ENCODE measurements at regions not wholly inside any gene's neighbourhood (a gene's known extent, or its start where the extent isn't known, plus 50 kb on each side); places are given as distances from the start of the nearest gene placed in this dataset.

DNA sequence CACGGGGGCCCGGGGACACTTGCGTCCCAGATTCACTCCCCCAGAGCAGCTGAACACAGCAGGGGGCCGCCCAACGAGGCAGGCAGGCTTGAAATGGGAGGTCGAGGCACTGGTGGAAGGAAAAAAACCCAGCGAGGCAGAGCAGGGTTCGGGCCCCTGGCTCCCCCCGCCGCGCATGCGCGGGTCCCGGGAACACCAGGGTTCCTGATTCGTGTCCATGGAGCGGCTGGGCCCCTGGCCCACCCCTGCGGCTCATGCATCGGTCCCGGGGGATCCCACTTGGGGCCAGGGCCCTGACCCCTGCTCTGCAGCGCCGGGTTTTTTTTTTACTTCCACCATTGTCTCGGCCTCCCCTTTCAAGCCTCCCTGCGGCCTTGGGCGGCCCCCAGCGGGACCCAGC lies 321.5 kb downstream of the ALG10 start:
- no peak for DNase-seq (ENCODE audit: low read depth, low spot score)

DNA sequence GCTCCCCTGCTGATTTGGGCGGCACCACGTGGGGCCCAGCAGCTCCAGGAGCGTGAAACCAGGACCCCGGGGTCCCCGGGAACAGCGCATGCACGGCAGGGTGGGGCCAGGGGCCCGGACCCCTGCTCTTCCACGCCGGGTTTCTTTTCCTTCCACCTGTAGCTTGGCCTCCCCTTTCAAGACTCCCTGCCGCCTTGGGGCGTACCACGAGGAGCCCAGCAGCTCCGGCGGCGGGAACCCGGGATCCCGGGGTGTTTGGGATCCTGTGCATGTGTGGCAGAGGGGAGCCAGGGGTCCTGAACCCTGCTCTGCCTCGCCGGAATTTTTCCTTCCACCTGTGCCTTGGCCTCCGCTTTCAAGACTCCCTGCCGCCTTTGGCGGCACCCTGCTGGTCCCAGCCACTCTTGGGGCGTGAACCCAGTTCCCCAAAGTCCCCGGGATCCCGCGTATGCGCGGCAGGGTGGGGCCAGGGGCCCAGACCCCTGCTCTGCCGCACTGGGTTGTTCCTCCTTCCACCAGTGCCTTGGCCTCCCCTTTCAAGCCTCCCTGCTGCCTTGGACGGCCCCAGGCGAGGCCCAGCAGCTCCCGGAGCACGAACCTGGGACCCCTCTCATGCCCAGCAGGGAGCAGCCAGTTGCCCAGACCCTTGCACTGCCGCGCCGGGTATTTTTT lies 322.7 kb downstream of the ALG10 start:
- no peak for DNase-seq (ENCODE audit: low read depth, low spot score)

DNA sequence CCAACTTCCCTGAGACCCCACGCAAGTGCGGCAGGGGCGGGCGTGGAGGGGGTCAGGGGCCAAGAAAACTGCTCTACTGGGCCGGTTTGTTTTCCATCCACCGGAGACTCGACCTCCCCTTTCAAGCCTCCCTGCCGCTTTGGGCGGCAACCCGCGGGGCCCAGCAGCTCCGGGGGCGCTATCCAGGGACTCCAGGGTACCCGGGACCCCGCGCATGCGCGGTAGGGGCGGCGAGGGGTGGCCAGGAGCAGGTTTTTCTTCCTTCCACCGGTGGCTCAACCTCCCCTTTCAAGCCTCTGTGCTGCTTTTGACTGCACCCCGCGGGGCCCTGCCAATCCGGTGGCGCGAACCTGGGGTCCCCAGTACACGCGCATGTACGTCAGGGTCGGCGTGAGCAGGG lies 323.5 kb downstream of the ALG10 start:
- no peak for DNase-seq (ENCODE audit: low read depth, low spot score)

DNA sequence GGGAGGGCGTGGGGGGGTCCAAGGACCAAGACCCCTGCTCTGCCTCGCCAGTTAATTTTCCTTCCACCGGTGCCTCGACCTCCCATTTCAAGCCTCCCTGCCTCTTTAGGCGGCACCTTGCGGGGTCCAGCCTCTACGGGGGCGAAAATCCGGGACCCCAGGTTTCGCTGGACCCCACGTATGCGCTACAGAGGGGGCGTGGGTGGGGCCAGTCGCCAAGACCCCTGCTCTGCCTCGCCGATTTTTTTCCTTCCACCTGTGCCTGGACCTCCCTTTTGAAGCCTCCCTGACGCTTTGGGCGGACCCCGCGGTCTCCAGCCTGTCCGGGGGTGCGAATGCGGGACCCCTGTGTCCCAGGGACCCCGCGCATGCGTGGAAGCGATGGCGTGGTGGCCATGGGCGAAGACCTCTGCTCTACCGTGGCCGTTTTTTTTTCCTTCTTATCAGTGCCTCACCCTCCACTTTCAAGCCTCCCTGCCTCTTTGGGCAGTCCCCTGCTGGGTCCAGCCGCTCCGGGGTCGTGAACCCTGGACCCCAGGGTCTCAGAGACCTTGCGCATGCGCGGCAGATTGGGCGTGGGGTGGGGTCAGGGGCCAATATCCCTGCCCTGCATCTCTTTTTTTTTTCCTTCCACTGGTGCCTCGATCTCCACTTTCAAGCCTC lies 324.2 kb downstream of the ALG10 start:
- DNase-seq (ENCODE audit: low read depth, low spot score) = no peak

DNA sequence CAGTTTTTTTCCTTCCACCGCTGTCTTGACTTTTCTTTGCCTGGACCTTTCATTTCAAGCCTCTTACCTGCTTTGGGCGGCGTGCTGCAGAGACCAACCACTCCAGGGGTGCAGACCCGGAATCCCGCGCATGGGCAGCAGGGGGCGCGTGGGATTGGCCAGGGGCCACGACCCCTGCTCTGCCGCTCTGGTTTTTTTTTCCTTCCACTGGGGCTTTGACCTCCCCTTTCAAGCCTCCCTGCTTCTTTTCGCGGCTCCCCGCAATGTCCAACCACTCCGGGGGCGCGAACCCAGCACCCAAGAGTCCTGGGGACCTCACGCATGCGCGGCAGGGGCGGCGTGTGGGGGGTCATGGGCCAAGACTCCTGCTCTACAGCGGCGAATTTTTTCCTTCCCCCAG lies 325.1 kb downstream of the ALG10 start:
- DNase-seq (ENCODE audit: low read depth, low spot score) = no peak

DNA sequence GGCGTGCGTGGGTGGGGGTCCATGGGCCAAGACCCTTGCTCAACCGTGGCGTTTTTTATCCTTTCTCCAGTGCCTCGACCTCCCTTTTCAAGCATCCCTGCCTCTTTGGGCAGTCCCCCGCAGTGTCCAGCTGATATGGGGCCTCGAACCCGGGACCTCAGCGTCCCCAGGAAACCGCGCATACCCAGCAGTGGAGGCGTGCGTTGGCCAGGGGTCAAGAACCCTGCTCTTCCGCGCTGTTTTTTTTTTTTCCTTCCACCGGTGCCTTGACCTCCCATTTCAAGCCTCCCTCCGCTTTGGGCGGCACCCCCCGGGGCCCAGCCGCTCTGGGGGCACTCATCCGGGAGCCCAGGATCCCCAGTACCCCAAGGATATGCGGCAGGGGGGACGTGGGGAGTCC lies 325.8 kb downstream of the ALG10 start:
- DNase-seq (ENCODE audit: low read depth, low spot score) = no peak

DNA sequence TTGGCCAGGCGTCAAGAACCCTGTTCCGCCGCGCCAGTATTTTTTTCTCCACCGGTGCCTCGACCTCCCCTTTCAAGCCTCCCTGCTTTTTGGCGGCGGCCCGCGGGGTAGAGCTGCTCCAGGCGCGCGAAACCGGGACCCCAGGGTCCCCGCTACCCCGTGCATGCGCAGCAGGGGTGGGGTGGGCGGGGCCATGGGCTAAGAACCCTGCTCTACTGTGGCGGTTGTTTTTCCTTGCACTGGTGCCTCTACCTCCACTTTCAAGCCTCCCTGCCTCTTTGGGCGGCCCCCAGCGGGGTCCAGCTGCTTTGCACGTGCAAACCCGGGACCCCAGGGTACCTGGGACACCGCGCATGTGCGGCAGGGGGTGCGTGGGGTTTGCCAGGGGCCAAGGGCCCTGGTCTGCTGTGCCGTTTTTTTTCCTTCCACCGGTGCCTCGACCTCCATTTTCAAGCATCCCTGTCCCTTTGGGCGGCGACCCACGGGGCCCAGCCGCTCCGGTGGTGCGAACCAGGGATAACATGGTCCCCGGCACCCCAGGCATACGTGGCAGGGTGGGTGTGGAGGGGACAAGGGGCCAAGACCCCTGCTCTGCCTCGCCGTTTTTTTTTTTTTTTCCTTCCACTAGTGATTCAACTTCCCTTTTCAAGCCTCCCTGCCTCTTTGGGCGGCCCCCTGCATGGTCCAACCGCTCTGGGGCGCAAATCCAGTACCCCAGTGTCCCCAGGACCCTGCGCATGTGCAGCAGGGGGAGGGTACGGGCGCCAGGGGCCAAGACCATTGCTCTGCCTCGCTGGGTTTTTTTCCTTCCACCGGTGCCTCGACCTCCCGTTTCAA lies 326.8 kb downstream of the ALG10 start:
- no peak for DNase-seq (ENCODE audit: low read depth, low spot score)

DNA sequence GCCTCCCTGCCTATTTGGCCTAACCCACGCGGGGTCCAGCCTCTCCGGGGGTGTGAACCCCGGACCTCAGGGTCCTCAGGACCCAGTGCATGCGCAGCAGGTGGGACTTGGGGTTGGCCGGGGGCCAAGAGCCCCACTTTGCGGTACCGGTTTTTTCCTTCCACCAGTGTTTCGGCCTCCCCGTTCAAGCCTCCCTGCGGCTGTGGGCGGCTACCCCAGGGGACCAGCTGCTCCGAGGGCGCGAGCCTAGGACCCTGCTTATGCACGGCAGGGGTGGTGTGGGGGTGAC lies 327.3 kb downstream of the ALG10 start:
- DNase-seq (ENCODE audit: low read depth, low spot score) = no peak

DNA sequence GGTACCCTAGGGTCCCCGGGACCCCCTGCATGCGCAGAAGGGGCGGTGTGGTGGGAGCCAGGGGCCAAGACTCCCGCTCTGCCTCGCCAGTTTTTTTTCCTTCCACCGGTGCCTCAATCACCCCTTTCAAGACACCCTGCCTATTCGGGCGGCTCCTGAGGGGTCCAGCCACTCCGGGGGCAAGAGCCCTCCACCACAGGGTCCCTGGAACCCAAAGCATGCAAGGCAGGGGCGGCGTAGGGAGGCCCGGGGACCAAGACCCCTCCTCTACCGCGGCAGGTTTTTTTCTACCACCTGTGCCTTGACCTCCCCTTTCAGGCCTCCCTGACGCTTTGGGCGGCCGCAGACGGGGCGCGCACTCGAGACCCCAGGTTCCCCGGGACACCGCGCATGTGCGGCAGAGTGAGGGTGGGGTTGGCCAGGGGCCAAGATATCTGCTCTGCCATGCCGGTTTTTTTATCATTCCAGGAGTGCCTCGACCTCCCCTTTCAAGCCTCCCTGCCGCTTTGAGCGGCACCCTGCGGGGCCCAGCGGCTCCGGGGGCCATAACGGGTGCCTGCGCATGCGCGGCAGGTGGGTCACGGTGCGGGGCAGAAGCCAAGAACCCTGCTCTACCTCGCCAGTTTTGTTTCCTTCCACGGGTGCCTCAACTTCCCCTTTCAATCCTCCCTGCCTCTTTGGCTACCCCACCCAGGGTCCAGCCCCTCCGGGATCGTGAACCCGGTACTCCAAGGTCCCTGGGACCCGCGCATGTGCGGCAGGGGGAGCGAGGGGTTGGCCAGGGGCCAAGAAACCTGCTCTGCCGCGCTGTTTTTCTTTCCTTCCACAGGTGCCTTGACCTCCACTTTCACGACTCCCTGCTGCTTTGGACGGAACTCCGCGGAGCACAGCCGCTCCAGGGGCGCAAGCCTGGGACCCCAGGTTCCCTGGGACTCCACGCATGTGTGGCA lies 328.1 kb downstream of the ALG10 start:
- DNase-seq (ENCODE audit: low read depth, low spot score) = no peak

DNA sequence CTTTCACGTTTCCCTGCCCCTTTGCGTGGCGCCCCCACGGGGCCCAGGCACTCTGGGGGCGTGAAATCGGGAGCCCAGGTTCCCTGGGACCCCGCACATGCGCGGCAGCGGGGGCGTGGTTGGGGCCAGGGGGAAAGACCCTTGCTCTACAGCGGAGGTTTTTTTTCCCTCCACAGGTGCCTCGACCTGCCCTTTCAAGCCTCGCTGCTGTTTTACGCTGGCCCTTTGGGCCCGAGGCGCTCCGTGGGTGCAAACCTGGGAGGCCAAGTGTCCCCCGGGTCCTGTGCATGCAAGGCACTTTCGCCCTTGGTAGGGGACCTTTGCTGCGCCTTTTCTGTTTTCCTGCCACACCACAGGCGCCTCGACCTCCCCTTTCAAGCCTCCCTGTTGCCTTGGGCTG lies 329.8 kb downstream of the ALG10 start:
- DNase-seq (ENCODE audit: low read depth, low spot score) = no peak

DNA sequence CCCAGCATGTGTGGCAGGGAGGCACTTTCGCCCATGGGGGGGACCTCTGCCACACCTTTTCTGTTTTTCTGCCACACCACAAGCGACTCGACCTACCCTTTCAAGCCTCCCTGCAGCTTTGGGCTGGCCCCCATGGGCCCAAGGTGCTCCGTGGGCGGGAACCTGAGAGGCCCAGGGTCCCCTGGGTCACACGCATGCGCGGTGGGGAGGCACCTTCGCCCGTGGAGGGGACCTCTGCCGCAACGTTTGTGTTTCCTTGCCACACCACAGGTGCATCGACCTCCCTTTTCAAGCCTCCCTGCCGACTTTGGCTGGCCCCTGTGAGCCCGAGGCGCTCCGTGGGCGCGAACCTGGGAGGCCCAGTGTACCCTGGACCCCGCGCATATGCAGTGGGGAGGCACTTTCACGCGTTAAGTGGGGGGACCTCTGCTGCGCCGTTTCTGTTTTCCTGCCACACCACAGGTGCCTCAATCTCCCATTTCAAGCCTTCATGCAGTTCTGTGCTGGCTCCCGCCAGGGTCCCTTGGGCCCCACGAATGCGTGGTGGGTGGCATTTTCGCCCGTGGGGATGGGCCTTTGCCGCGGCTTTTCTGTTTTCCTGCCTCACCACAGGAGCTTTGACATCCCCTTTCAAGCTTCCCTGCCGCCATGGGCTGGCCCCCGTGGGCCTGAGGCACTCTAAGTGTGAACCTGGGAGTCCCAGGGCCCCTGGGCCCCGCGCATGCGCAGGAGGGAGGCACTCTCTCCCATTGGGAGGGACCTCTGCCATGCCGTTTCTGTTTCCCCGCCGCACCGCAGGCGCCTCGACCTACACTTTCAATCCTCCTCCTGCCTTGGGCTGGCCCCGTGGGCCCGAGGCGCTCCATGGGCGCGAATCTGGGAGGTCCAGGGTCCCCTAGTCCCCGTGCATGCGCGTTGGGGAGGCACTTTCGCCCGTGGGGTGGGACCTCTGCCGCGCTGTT lies 332.2 kb downstream of the ALG10 start:
- DNase-seq (ENCODE audit: low read depth, low spot score) = no peak

DNA sequence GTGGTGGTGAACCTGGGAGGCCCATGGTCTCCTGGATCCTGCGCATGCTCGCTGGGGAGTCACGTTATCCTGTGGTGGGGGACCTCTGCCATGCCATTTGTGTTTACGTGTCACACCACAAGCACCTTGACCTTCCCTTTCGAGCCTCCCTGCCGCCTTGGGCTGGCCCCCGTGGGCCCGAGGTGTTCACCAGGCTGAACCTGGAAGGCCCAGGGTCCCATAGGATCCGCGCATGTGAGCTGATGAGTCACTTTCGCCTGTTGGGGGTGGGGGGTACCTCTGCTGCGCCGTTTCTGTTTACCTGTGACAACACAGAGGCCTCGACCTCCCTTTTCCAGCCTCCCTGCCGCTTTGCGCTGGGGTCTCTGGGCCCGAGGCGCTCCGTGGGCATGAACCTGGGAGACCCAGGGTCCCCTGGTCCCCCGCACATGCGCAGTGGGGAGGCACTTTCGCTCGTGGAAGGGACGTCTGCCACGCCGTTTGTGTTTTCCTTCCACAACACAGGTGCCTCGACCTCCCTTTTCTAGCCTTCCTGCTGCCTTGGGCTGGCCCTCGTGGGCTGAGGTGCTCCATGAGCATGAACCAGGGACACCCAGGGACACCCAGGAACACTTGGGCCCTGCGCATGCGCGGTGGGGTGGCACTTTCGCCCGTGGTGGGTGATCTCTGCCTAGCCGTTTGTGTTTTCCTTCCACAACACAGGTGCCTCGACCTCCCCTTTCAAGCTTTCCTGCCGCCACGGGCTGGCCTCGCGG lies 334.1 kb downstream of the ALG10 start:
- no peak for DNase-seq (ENCODE audit: low read depth, low spot score)

DNA sequence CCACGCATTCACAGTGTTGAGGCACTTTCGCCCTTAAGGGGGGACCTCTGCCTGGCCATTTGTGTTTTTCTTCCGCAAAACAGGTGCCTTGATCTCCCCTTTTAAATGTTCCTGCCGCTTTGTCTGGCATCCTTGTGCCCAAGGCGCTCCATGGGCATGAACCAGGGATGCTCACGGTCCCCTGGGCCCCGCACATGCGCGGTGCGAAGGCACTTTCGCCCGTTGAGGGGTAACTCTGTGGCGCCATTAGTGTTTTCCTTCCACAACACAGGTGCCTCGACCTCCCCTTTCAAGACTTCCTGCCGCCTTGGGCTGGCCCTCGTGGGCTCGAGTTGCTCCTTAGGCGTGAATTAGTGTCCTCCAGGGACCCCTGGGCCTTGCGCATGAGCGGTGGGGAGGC lies 335.5 kb downstream of the ALG10 start:
- DNase-seq (ENCODE audit: low read depth, low spot score) = no peak

DNA sequence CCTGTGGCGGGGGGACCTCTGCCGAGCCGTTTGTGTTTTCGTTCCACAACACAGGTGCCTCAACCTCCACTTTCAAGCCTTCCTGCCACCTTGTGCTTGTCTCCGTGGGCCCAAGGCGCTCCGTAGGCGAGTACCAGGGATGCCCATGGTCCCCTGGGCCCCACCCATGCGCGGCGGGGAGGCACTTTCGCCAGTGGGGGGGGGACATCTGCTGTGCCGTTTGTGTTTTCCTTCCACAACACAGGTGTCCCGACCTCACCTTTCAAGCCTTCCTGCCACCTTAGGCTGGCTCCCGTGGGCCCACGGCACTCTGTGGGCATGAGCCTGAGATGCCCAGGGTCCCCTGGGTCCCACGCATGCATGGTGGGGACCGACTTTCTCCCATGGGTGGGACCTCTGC lies 335.9 kb downstream of the ALG10 start:
- DNase-seq (ENCODE audit: low read depth, low spot score) = no peak

DNA sequence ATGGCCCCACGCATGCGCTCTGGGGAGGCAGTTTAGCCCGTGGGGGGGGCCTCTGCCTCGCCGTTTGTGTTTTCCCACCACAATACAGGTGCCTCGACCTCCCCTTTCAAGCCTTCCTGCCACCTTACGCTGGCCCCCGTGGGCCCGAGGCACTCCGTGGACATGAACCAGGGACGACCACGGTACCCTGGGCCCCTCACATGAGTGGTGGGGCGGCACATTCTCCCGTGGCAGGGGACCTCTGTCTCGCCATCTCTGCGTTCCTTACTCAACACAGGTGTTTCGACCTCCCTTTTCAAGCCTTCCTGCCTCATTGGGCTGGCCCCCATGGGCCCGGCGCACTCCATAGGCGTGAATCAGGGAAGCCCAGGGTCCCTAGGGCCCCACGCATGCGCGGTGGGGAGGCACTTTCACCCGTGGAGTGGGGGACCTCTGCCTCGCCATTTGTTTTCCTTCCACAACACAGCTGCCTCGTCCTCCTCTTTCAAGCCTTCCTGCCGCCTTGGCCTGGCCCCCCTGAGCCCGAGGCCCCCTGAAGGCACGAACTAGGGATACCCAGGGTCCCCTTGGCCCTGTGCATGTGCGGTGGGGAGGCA lies 339.5 kb downstream of the ALG10 start:
- DNase-seq (ENCODE audit: low read depth, low spot score) = no peak

DNA sequence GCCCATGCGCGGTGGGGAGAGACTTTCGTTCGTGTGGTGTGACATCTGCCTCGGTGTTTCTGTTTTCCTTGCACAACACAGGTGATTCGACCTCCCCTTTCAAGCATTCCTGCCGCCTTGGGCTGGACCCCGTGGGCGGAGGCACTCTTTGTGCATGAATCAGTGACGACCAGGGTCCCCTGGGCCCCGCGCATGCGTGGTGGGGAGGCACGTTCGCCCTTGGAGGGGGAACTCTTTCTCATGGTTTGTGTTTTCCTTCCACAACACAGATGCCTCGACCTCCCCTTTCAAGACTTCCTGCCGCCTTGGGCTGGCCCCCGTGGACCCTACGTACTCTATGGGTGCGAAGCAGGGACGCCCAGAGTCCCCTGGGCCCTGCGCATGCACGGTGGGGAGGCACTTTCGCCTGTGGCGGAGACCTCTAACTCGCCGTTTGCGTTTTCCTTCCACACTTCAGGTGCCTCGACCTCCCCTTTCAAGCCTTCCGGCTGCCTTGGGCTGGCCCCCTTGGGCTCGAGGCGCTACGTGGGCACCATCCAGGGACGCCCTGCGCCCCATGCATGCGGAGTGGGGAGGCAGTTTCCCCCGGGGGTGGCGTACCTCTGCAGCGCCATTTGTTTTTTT lies 340.9 kb downstream of the ALG10 start:
- DNase-seq (ENCODE audit: low read depth, low spot score) = no peak

DNA sequence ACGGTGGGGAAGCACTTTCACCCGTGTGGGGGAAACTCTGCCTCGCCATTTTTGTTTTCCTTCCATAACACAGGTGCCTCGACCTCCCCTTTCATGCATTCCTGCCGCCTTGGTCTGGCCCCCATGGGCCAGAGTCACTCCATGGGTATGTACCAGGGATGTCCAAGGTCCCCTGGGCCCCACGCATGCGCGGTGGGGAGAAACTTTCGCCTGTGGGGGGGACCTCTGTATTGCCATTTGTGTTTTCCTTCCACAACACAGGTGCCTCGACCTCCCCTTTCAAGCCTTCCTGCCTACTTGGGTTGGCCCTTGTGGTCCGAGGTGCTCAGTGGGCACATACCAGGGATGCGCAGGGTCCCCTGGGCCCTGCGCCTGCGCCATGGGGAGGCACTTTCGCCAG lies 345.8 kb downstream of the ALG10 start:
- no peak for DNase-seq (ENCODE audit: low read depth, low spot score)

DNA sequence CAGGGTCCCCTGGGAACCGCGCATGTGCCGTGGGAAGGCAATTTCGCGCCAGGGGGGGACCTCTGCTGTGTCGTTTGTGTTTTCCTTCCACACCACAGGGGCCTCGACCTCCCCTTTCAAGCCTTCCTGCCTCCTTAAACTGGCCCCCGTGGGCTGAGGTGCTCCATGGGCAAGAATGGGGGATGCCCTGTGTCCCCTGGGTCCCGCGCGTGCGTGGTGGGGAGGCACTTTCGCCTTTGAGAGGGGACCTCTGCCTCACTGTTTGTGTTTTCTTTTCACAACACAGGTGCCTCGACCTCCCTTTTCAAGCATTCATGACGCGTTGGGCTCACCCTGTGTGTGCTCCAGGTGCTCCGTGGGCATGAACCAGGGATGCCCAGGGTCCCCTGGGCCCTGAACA lies 348.8 kb downstream of the ALG10 start:
- no peak for DNase-seq (ENCODE audit: low read depth, low spot score)

DNA sequence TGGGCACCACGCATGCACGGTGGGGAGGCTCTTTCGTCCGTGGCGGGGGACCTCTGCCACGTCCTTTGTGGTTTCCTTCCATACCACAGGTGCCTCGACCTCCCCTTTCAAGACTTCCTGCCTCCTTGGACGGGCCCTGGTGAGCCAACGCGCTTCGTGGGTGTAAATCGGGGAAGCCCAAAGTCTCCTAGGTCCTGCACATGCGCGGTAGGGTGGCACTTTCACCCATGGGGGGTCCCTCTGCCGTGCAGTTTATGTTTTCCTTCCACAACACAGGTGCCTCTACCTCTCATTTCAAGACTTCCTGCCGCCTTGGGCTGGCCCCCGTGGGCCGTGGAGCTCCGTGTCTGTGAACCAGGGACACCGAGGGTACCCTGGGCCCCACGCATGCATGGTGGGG lies 349.7 kb downstream of the ALG10 start:
- DNase-seq (ENCODE audit: low read depth, low spot score) = no peak

Data from pulmonary artery endothelial cell (primary cell).